Central memory CD4-positive, alpha-beta T cell (primary cell): ENCODE measurements at regions not wholly inside any gene's neighbourhood (a gene's known extent, or its start where the extent isn't known, plus 50 kb on each side); places are given as distances from the start of the nearest gene placed in this dataset.
"Not testable (repeated sequence)": the region's sequence is repeated elsewhere in the genome, so short reads cannot be mapped to it uniquely, and the experiment has no call there.

Experiments
- DNase-seq: peaks from one replicate; pipeline ENCODE4 v3.0.0; 2022

DNA sequence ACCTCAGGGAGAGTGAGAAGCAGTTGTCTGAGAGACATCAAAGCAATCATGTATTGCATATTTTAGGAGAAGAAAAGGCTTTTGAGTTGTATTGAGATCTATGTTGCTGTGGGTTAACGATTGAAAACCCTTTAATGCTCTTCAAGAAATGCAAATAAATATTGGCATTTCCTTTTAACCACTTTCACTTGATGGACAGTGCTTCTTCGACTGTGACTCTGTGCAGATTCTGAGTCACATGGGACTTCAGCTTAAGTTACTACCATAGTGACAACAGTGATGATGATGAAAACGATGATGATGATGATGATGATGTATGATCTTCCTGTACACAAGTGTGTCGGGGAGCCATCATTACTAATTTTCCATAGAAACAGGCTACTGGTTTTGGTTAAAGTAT is 181.8 kb downstream of the AKAIN1 start:
- no peak for DNase-seq

DNA sequence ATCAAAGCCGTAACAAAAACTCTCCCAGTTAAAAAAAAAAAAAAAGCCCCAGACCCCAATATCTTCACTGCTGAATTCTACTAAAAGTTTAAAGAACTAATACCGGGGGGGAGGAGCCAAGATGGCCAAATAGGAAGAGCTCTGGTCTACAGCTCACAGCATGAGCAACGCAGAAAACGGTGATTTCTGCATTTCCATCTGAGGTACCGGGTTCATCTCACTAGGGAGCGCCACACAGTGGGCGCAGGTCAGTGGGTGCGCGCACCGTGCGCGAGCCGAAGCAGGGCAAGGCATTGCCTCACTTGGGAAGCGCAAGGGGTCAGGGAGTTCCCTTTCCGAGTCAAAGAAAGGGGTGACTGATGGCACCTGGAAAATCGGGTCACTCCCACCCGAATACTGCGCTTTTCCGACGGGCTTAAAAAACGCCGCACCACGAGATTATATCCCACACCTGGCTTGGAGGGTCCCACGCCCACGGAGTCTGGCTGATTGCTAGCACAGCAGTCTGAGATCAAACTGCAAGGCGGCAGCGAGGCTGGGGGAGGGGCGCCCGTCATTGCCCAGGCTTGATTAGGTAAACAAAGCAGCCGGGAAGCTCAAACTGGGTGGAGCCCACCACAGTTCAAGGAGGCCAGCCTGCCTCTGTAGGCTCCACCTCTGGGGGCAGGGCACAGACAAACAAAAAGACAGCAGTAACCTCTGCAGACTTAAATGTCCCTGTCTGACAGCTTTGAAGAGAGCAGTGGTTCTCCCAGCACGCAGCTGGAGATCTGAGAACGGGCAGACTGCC is 192.8 kb downstream of the AKAIN1 start:
- not testable (repeated sequence) for DNase-seq

DNA sequence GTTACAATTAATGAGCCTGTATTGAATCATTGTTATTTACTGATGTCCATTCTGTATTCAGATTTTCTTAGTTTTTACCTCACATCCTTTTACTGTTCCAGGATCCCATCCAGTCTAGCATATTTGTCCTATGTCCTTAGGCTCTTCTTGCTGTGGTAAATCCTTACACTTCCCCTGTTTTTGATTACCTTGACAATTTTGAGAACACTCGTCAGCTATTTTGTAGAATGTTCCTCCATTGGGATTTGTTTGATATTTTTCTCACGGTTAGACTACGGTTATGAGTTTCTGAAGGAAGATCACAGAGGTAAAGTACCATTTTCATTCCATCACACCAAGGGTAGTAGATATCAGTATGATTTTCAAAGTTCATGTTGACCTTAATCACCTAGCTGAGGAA is 202.3 kb downstream of the AKAIN1 start:
- DNase-seq: no peak

DNA sequence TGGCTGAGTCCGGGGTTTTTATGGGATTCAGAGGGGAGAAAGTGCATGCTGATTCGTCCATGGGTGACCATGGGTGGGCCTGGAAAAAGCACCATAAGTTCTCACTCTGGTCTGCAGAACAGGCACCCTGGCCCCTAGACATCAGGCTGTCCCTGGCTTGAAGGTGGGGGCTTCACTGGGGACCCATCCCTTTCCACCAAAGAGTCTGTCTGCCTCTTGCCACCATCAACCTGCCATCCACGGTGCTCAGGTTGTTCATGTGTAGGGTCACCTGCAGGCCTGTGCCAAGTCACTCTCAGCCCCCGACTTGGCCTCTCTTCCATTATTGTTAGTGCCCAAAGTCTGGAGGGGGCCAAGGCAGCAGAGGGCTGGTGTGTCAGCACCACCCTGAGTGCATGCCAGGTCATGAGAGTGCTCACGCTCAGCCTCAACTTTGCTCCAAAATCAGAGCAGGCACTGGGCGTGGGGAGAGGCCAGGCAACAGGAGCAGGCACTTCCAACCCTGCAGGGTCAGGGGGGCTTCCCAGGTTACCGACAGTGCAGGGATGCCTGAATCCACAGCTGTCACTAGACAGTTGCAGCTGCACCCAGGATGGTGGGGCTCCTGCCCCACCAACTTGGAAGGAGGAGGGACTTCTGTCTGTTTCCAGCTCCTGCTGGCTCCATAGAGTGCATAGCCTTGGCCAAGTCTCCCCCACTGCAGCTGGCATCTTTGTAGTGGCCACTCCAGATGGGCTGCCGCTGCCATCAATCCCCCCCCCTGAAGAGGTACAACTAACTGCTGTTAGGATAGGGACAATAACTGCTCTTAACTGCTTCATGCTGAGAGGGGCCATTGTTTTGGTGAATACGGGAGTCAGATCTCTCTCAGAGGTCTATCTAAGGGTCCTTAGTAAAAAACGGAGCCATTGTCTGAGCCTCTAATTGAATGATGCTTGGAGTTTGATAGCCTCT is 209.3 kb downstream of the AKAIN1 start:
- no peak for DNase-seq

DNA sequence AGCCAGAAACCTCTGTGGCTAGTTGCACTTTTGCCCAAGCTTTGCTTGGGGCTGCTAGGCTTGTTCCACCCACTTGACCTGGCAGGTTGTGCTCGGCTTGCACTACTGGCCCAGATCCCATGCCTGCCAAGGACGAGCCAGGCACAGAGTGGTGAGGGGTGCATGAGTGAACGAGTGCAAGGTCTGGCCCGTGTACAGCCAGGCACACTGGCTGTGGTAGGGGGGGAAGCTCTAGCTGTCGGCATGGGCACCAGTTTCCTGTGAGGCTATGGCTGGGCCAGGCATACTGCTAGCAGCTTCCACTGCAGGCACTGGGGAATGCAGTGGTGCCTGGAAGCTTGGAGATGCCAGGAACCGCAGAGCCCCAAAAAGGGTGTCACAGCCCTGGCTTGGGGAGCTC is 210.4 kb downstream of the AKAIN1 start:
- no peak for DNase-seq

- DNase-seq: no peak
These were observed 211.0 kb downstream of the AKAIN1 start for GRCh38 chr18:4986066-4986465.

DNA sequence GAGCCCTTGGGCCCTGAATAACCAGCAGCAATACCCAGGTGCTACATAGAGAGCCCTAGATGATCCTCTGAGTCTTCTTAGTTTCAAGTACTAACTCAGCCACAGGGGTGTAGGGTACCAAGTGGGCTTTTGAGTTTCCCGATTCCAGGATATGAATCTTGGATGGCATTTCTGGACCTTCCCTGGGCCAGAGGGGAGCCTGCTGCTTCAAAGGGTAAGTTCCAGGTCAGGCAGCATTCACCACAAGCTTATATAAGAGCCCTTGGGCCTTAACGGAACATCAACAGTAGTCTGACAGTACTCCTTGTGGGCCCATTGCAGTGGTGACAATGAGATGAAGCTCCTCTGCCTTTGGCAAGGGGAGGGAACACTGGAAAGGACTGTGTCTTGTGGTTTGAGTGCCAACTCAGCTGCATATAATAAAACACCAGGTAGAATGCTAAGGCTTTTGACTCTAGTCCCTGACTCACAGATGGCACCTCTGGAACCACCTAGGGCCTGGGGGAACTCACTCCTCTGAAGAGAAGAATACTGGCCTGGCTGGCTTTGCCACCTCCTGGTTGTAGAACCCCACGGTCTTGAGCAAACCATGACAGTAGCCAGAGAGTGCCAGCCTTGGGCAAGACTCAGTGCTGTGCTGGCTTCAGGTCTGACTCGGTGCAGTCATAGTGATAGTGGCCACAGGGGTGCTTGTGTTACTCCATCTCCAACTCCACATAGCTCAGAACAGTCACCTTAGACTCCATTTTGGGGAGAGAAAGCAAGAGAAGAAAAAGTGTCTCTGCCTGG is 235.7 kb downstream of the AKAIN1 start:
- no peak for DNase-seq

DNA sequence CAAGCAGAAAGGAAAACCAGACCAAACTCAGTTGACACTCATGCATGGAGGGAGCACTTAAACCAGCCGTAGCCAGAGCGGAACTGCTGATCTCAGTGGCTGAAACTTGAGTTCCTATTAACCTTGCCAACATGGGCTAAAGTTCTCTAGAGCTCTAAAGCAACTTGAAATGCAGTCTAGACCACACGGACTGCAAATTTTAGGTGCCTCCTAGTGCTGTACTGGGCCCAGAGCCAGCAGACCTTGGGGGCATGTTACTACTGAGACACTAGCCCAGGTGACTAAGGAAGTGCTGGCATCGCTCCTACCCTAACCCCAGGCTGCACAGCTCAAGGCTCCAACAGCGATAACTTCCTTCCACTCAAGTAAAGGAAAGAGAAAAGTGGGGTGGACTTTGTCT is 236.5 kb downstream of the AKAIN1 start:
- DNase-seq: no peak

DNA sequence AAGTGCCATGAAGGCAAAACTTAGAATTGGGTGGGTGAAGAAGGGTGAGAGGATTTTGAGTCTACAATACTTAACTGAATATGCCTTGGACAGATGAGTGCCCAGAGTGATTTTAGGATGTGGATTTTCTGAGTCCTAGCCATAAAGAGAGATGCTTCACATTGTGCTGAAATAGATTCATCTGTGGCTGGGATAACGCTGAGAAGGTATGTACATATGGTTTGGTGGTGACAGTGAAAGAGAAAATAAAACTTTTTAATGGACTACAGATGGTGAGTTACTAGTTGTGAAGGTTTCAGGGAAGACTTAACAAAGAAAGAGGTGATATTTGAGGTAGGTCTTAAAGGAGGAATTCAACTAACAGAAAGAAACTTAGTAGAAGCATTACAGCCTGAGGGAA is 265.8 kb downstream of the AKAIN1 start:
- DNase-seq: no peak

DNA sequence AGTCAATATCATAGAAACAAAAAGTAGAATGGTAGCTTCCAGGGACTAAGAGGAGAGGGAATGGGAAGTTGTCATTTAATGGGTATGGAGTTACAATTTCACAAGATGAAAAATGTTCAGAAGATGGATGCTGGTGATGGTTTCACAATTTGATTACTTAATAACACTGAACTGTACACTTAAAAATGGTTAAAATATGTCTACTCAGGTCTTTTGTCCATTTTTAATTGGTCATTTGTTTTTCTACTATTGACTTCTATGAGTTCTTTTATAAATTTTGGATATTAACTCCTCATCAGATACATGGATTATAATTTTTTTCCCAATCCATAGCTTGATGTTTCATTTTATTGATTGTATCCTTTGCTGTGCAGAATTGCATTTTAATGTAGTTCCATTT is 275.5 kb downstream of the AKAIN1 start:
- DNase-seq: no peak

- not testable (repeated sequence) for DNase-seq
These were observed 279.5 kb downstream of the AKAIN1 start for GRCh38 chr18:4917509-4917908.

DNA sequence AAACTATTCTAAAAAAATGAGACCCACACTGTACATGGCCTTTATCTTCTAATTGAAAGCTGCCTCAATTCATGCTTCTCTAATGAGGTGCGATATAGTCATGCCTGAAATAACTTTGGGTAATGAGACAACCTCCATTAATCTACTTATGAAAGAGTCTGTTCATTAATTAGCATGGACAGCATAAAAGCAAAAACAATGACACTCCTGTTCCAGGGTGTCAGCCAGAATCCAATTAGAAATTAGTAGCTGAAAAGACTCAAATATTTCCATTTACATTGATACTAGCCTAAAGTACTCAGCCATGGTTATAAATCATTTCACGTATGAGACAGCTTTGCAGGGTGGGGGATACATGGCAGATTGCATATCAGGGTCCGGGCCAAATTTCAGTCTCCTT is 288.7 kb downstream of the AKAIN1 start:
- DNase-seq: no peak

DNA sequence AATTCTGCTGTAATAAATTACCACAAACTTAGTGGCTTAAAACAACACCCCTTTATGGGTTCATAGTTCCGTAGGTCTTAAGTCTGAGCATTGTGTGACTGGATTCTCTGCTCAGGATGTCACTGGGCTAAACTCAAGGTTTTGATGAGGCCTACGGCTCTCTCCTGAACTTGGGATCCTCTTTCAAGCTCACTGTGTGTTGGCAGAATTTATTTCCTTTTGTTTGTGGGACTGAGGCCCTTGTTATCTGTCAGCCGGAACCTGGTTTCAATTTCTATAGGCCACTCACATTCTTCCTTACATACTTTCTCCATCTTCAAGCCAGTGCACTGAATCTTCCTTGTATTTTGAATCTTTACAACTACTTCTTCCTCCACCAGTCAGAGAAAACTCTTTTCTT is 290.2 kb downstream of the AKAIN1 start:
- DNase-seq: no peak

GRCh38 chr18:4888251-4889040 is 308.6 kb downstream of the AKAIN1 start:
- DNase-seq: no peak

- DNase-seq: no peak
These were observed 318.6 kb downstream of the AKAIN1 start for GRCh38 chr18:4878480-4878879.

DNA sequence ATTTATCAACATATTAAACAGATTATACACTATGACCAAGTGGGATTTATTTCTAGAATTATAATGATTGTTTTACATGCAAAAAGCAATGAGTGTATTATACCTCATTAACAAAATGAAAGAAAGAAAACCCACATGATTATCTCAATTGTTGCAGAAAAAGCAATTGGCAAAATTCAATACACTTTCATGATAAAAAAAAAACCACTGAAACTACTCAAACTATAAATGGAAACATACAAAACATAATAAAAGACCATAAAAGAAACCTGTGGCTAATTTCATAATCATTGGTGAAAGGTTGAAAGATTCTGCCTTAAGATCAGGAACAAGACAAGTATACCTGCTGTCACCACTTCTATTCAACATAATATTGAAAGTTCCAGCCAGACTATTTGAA is 325.9 kb downstream of the AKAIN1 start:
- DNase-seq: no peak

GRCh38 chr18:4870177-4870773 is 326.8 kb downstream of the AKAIN1 start:
- DNase-seq: no peak

GRCh38 chr18:4869155-4869554 is 327.9 kb downstream of the AKAIN1 start:
- DNase-seq: no peak

DNA sequence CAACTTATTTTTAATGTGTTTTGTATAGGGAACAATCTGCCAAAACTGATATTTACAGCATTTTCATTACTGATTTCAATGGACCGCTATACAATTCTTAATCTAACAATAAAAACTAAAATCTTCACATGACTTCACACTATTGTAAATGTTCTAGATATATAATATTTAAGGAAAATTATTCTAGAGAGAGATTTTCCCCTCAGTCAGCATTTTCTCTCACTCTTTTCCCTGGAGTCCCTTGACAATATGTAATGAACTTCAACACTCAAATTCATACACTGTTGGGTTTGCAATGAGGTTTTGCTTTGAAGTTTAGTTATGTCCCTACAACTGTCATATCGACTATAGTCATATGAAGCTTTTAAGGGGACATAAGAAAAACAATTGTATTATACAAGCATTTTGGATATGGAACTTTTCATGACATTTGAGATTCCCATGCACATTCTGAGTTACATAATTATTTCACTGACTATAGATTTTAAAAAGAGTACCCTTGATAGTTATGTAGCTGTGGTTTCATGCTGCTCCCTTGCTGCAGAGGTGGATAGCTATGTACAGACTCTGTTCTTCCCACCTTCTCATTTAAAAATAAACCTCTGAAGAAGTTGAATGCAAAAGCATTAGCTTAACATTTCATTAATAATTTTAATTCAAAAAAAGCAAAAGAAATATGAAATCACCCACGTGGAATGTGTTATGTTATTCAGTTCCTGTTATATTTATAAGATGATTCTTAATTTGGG is 338.5 kb downstream of the AKAIN1 start:
- DNase-seq: no peak

DNA sequence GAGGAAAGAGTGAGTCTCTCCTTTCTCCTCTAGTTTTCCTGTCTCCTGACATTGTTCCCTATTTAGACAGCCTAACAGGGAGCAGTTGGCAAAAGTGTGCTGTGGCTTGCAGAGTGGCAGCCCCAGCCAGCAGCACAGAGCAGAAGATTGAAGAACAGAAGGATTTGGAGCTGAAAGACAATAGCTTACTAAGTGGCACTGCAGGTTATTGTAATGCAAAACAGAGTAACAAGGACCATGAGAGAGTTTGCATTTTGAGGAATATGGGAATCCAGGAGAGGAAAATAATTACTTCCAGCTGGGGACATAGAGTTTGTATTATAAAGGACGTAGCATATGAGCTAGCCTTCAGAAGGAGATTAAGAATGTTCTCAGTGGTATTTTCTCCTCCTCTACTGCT is 342.4 kb downstream of the AKAIN1 start:
- no peak for DNase-seq
